ENCODE measurements at regions not wholly inside any gene's neighbourhood (a gene's known extent, or its start where the extent isn't known, plus 50 kb on each side); places are given as distances from the start of the nearest gene placed in this dataset.
"Not testable (repeated sequence)": the region's sequence is repeated elsewhere in the genome, so short reads cannot be mapped to it uniquely, and the experiment has no call there.

- no peak overlapping the region for H3K27ac ChIP-seq
- TF ChIP-seq CTCF (conservative IDR thresholded peaks at IDR 0.05; ENCODE audit: low read depth) = no peak
- ChIA-PET CTCF (no interaction called here), POLR2A (ENCODE audit: low non-redundant PET) (no interaction called here)
- no peak for DNase-seq (ENCODE audit: low spot score)
Observed at GRCh38 chr7:46604241-46604661, 683.2 kb upstream of the IGFBP3 start.

- POLR2A ChIA-PET (ENCODE audit: low non-redundant PET) = no interaction called here
- CTCF ChIA-PET = interaction anchor here (0.6 kb wide), 1 partner anchor 1192 kb away, joined by 3 read pairs; no protein-coding TSS in a partner anchor
- H3K27ac ChIP-seq = no peak overlapping the region
- no peak for TF ChIP-seq CTCF (conservative IDR thresholded peaks at IDR 0.05; ENCODE audit: low read depth)
- DNase-seq (ENCODE audit: low spot score) = no peak
Observed at GRCh38 chr7:46603780-46604179, 682.7 kb upstream of the IGFBP3 start.

GRCh38 chr7:46603296-46603752 is 682.3 kb upstream of the IGFBP3 start:
- DNase-seq (ENCODE audit: low spot score) = no peak
- CTCF ChIA-PET = interaction anchor here (0.6 kb wide), 1 partner anchor 1191 kb away, joined by 3 read pairs; no protein-coding TSS in a partner anchor
- POLR2A ChIA-PET (ENCODE audit: low non-redundant PET) = no interaction called here
- no peak for TF ChIP-seq CTCF (conservative IDR thresholded peaks at IDR 0.05; ENCODE audit: low read depth)
- H3K27ac ChIP-seq = no peak overlapping the region

- ChIA-PET POLR2A (ENCODE audit: low non-redundant PET) (interaction anchor here (1.0 kb wide), 1 partner anchor 13 kb away, joined by 3 read pairs; no protein-coding TSS in a partner anchor), CTCF (interaction anchor here (0.7 kb wide), 1 partner anchor 130 kb away, joined by 6 read pairs; no protein-coding TSS in a partner anchor)
- no peak for DNase-seq (ENCODE audit: low spot score)
- TF ChIP-seq CTCF (conservative IDR thresholded peaks at IDR 0.05; ENCODE audit: low read depth) = no peak
- no peak overlapping the region for H3K27ac ChIP-seq
Observed at GRCh38 chr7:46600340-46600739, 679.3 kb upstream of the IGFBP3 start.

- CTCF ChIA-PET; POLR2A ChIA-PET (ENCODE audit: low non-redundant PET); DNase-seq (ENCODE audit: low spot score); H3K27ac ChIP-seq: not testable (repeated sequence)
Observed at GRCh38 chr7:46594831-46595230, 673.8 kb upstream of the IGFBP3 start.

- CTCF ChIA-PET = interaction anchor here (1.0 kb wide), 1 partner anchor 101 kb away, joined by 3 read pairs; no protein-coding TSS in a partner anchor
- DNase-seq (ENCODE audit: low spot score); H3K27ac ChIP-seq; POLR2A ChIA-PET (ENCODE audit: low non-redundant PET): not testable (repeated sequence)
Observed at GRCh38 chr7:46590918-46591905, 670.1 kb upstream of the IGFBP3 start.

GRCh38 chr7:46589286-46589685 is 668.2 kb upstream of the IGFBP3 start:
- POLR2A ChIA-PET (ENCODE audit: low non-redundant PET) = no interaction called here
- no peak for DNase-seq (ENCODE audit: low spot score)
- no peak overlapping the region for H3K27ac ChIP-seq
- CTCF ChIA-PET = no interaction called here
- TF ChIP-seq CTCF (conservative IDR thresholded peaks at IDR 0.05; ENCODE audit: low read depth) = no peak

All from RWPE1 (cell line).